ENCODE measurements at regions not wholly inside any gene's neighbourhood (a gene's known extent, or its start where the extent isn't known, plus 50 kb on each side); places are given as distances from the start of the nearest gene placed in this dataset.

DNA sequence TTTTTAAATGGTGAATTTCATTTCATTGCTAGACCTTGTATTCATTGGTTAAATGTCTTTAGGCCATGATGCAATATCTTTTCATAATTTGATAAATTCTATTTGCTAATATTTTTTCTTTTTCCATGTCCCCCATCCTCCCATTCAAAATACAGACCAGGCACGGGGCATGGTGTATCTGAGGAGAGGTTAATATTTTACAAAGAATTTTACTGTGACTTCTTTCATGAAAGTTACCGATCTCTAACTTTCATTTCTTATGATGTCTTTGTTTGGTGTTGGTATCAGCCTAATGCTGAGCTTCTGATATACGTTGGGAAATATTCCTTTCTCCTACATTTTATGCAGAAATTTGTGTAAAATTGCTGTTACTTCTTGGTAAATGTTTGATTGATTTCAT lies 216.7 kb upstream of the IGFBP3 start:
- DNase-seq (no peak), ATAC-seq (ENCODE audit: low read depth) (no peak)
- Histone ChIP-seq H3K27ac (ENCODE audit: low read length in 2 of 2) (no peak overlapping the region), H3K79me2 (ENCODE audit: control insufficient read depth, insufficient read depth, low read length) (no peaks in the 10 kb centered on the region), H3K4me3 (ENCODE audit: control extremely low read depth in 1 of 5, extremely low read depth in 1 of 5, insufficient read depth in 1 of 5, low read depth in 2 of 5, low read length in 4 of 5) (no peak overlapping the region), H3K9me3 (ENCODE audit: control extremely low read depth in 1 of 3, control insufficient read depth in 2 of 3, insufficient read depth in 1 of 3, low read length in 2 of 3) (peaks cover 0 to 4% (median 0%) of the 10 kb centered on the region in 3 donors), H3K36me3 (replicated peaks in 1 of 2; ENCODE audit: control extremely low read depth in 1 of 2, control insufficient read depth in 1 of 2, extremely low read depth in 1 of 2, insufficient read depth in 2 of 2, low read length in 1 of 2) (no peaks in the 10 kb centered on the region), H2AFZ (ENCODE audit: insufficient read depth, low read depth, low read length, poor library complexity, severe bottlenecking) (no peak overlapping the region), H3K4me2 (replicated peaks; ENCODE audit: low read depth, low read length, poor library complexity, severe bottlenecking) (no peak overlapping the region), H3K27me3 (replicated peaks in 1 of 4; ENCODE audit: control extremely low read depth in 1 of 4, control insufficient read depth in 3 of 4, insufficient read depth in 4 of 4, low read length in 3 of 4) (no peaks in the 10 kb centered on the region), H4K20me1 (ENCODE audit: control insufficient read depth, insufficient read depth, low read length, poor library complexity, severe bottlenecking) (no peaks in the 10 kb centered on the region), H3K4me1 (ENCODE audit: control insufficient read depth in 2 of 2, insufficient read depth in 2 of 2, low read length in 2 of 2) (no peaks in the 10 kb centered on the region), H3K9ac (ENCODE audit: low read length) (no peak overlapping the region)
- no peaks in the 10 kb centered on the region for H3K27me3 Mint-ChIP-seq
- CTCF ChIA-PET, result no interaction called here
- intact Hi-C loops (cut with micrococcal nuclease), result no loop called here
- H3K4me1 Mint-ChIP-seq, result no peaks in the 10 kb centered on the region
- TF ChIP-seq, protein P1, sequence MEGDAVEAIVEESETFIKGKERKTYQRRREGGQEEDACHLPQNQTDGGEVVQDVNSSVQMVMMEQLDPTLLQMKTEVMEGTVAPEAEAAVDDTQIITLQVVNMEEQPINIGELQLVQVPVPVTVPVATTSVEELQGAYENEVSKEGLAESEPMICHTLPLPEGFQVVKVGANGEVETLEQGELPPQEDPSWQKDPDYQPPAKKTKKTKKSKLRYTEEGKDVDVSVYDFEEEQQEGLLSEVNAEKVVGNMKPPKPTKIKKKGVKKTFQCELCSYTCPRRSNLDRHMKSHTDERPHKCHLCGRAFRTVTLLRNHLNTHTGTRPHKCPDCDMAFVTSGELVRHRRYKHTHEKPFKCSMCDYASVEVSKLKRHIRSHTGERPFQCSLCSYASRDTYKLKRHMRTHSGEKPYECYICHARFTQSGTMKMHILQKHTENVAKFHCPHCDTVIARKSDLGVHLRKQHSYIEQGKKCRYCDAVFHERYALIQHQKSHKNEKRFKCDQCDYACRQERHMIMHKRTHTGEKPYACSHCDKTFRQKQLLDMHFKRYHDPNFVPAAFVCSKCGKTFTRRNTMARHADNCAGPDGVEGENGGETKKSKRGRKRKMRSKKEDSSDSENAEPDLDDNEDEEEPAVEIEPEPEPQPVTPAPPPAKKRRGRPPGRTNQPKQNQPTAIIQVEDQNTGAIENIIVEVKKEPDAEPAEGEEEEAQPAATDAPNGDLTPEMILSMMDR (IDR thresholded peaks at IDR 0.05), result no peak
- TF ChIP-seq EZH2 (IDR thresholded peaks at IDR 0.05; ENCODE audit: borderline replicate concordance, insufficient read depth, low read depth, low read length, poor library complexity, severe bottlenecking), result no peak
- POLR2A ChIA-PET, result no interaction called here
- H3K4me3 Mint-ChIP-seq, result no peak overlapping the region
- no peak overlapping the region for H3K27ac Mint-ChIP-seq
- WGBS (ENCODE audit: insufficient coverage), result no CpG with 5 or more reads among the region's 3 CpGs
- H3K9me3 Mint-ChIP-seq (ENCODE audit: insufficient read depth), result no peaks in the 10 kb centered on the region

DNA sequence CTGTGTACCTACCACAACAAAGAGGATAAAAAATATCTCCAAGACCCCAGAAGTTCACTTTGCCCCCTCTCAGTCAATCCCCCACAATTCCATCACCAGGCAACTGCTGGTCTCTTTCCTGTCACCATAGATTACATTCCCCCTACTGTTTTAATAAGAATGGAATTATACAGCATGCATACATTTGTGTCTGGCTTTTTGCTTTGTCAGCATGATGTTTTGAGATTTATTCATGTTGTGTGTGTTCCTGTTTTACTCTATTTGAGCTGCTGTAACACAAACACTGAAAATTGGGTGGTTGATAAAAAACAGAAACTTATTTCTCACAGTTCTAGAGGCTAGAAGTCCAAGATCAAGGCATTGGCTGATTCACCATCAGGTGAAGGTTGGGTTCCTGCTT lies 214.5 kb upstream of the IGFBP3 start:
- Histone ChIP-seq H3K36me3 (replicated peaks in 1 of 2; ENCODE audit: control extremely low read depth in 1 of 2, control insufficient read depth in 1 of 2, extremely low read depth in 1 of 2, insufficient read depth in 2 of 2, low read length in 1 of 2) (no peaks in the 10 kb centered on the region), H3K9me3 (ENCODE audit: control extremely low read depth in 1 of 3, control insufficient read depth in 2 of 3, insufficient read depth in 1 of 3, low read length in 2 of 3) (peaks cover 0 to 4% (median 0%) of the 10 kb centered on the region in 3 donors), H3K4me2 (replicated peaks; ENCODE audit: low read depth, low read length, poor library complexity, severe bottlenecking) (no peak overlapping the region), H3K9ac (ENCODE audit: low read length) (no peak overlapping the region), H3K79me2 (ENCODE audit: control insufficient read depth, insufficient read depth, low read length) (no peaks in the 10 kb centered on the region), H2AFZ (ENCODE audit: insufficient read depth, low read depth, low read length, poor library complexity, severe bottlenecking) (no peak overlapping the region), H3K4me3 (ENCODE audit: control extremely low read depth in 1 of 5, extremely low read depth in 1 of 5, insufficient read depth in 1 of 5, low read depth in 2 of 5, low read length in 4 of 5) (no peak overlapping the region), H3K27me3 (replicated peaks in 1 of 4; ENCODE audit: control extremely low read depth in 1 of 4, control insufficient read depth in 3 of 4, insufficient read depth in 4 of 4, low read length in 3 of 4) (no peaks in the 10 kb centered on the region), H3K27ac (ENCODE audit: low read length in 2 of 2) (no peak overlapping the region), H4K20me1 (ENCODE audit: control insufficient read depth, insufficient read depth, low read length, poor library complexity, severe bottlenecking) (no peaks in the 10 kb centered on the region), H3K4me1 (ENCODE audit: control insufficient read depth in 2 of 2, insufficient read depth in 2 of 2, low read length in 2 of 2) (no peaks in the 10 kb centered on the region)
- H3K27me3 Mint-ChIP-seq, result no peaks in the 10 kb centered on the region
- no peaks in the 10 kb centered on the region for H3K4me1 Mint-ChIP-seq
- intact Hi-C loops (cut with micrococcal nuclease), result no loop called here
- POLR2A ChIA-PET, result no interaction called here
- DNase-seq (no peak), ATAC-seq (ENCODE audit: low read depth) (no peak)
- CTCF ChIA-PET, result no interaction called here
- no peak overlapping the region for H3K4me3 Mint-ChIP-seq
- TF ChIP-seq EZH2 (IDR thresholded peaks at IDR 0.05; ENCODE audit: borderline replicate concordance, insufficient read depth, low read depth, low read length, poor library complexity, severe bottlenecking), result no peak
- TF ChIP-seq, protein P1 (IDR thresholded peaks at IDR 0.05), result no peak
- no peak overlapping the region for H3K27ac Mint-ChIP-seq
- no peaks in the 10 kb centered on the region for H3K9me3 Mint-ChIP-seq (ENCODE audit: insufficient read depth)
